ENCODE measurements at regions not wholly inside any gene's neighbourhood (a gene's known extent, or its start where the extent isn't known, plus 50 kb on each side); places are given as distances from the start of the nearest gene placed in this dataset.

DNA sequence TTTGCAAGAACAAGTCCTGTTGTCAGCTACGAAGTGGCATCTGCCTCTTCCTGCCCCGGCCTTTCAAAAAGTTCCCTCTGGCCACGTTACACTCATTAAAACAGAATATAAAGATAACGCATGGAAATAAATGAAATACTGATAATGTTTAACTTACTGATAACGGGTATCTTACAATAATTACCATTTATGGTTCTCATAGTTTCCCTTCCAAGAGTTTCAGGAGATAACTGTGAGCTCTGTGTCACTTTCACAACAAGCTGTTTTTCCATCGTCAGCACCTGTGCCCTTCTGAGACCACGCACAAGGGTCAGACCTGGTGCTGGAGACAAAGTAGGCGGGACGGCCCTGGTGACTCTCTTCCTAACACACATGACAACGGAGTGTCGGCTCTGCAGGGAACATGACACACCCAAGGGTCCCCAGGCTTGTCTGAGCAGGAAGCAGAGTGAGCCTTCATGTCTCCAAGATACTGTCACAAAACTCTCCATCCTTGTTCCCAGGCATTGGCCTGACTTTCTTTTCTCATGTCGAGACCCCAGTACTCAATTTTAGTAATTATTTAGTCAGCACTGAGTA, 86.2 kb upstream of the THBS2 start:
- TF ChIP-seq, protein P1, sequence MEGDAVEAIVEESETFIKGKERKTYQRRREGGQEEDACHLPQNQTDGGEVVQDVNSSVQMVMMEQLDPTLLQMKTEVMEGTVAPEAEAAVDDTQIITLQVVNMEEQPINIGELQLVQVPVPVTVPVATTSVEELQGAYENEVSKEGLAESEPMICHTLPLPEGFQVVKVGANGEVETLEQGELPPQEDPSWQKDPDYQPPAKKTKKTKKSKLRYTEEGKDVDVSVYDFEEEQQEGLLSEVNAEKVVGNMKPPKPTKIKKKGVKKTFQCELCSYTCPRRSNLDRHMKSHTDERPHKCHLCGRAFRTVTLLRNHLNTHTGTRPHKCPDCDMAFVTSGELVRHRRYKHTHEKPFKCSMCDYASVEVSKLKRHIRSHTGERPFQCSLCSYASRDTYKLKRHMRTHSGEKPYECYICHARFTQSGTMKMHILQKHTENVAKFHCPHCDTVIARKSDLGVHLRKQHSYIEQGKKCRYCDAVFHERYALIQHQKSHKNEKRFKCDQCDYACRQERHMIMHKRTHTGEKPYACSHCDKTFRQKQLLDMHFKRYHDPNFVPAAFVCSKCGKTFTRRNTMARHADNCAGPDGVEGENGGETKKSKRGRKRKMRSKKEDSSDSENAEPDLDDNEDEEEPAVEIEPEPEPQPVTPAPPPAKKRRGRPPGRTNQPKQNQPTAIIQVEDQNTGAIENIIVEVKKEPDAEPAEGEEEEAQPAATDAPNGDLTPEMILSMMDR (IDR thresholded peaks at IDR 0.05) = no peak
- TF ChIP-seq POLR2A (IDR thresholded peaks at IDR 0.05) = no peak
